Heart left ventricle (tissue), 13 donors: ENCODE measurements at regions not wholly inside any gene's neighbourhood (a gene's known extent, or its start where the extent isn't known, plus 50 kb on each side); places are given as distances from the start of the nearest gene placed in this dataset.

Experiments
- POLR2A ChIP-seq, 2 donors: fragments of 450-650 bp; IDR thresholded peaks; one replicate each; pipeline ENCODE4 v1.6.1; 2017; ENCODE audit warnings: antibody characterized with exemption in 2 of 2, mild to moderate bottlenecking in 2 of 2, moderate library complexity in 2 of 2
- TF ChIP-seq, protein P1 (sequence below), 12 donors: fragments of 200-600 bp; sonication (generic) in 4 of 12; IDR thresholded peaks; one replicate each; pipeline versions ENCODE4 v1.5.0 to v1.8.0; 2018 to 2022; ENCODE audit warnings: antibody characterized with exemption in 12 of 12, mild to moderate bottlenecking in 5 of 12
- donor health status: ischemic (EF 13 %, LVEDD 7.1; RV severe dilation, severe dysfunction).
- donor health status: DM: no; HTN: yes; CAD: no.
- donor health status: DM: no; HTN: no; CAD: no.
- donor health status: ischemic (EF 25% LVEDD 6.9; RV normal size, moderate dysfunction).
- donor health status: ischemic (EF 25% LVEDD 5.7; RV mildly dilated, moderate dysfunction).
- donor health status: ischemic (EF 35%, LVEDD 5.7; RV mildly dilated, moderate dysfunction).
- donor health status: nonischemic (EF 11% LVEDD 7.7; RV severe dilation, severe dysfunction).
- donor health status: DM: yes; HTN: yes; CAD: no.
- donor health status: PGD.
- donor health status: ischemic (EF 29% LVEDD 5.4; RV normal size, mild dysfunction).
- donor health status: nonischemic (EF 23%, LVEDD 6.1; RV moderate dilation, normal function).

GRCh38 chr3:111292117-111292516, 220.5 kb downstream of the NECTIN3 start:
- TF ChIP-seq, protein P1, sequence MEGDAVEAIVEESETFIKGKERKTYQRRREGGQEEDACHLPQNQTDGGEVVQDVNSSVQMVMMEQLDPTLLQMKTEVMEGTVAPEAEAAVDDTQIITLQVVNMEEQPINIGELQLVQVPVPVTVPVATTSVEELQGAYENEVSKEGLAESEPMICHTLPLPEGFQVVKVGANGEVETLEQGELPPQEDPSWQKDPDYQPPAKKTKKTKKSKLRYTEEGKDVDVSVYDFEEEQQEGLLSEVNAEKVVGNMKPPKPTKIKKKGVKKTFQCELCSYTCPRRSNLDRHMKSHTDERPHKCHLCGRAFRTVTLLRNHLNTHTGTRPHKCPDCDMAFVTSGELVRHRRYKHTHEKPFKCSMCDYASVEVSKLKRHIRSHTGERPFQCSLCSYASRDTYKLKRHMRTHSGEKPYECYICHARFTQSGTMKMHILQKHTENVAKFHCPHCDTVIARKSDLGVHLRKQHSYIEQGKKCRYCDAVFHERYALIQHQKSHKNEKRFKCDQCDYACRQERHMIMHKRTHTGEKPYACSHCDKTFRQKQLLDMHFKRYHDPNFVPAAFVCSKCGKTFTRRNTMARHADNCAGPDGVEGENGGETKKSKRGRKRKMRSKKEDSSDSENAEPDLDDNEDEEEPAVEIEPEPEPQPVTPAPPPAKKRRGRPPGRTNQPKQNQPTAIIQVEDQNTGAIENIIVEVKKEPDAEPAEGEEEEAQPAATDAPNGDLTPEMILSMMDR (IDR thresholded peaks at IDR 0.05), result no peak
- no peak for TF ChIP-seq POLR2A (IDR thresholded peaks at IDR 0.05)
